LNCaP clone FGC (cell line): ENCODE measurements at regions not wholly inside any gene's neighbourhood (a gene's known extent, or its start where the extent isn't known, plus 50 kb on each side); places are given as distances from the start of the nearest gene placed in this dataset.
A peak's percentile ranks its signal among the peaks of the same experiment; 100 is the strongest.

Experiments used
- DNase-seq: peaks from one replicate; pipeline ENCODE4 v3.0.0-alpha.2; 2011; ENCODE audit warnings: low read depth
- H3K4me3 ChIP-seq: 2 replicates; pipeline ENCODE4 v1.5.1; 2011; ENCODE audit warnings: mild to moderate bottlenecking, low read depth, low read length, control low read depth
- TF ChIP-seq, protein P1 (sequence below): IDR thresholded peaks from 2 replicates; pipeline ENCODE4 v1.5.1; 2012; ENCODE audit warnings: mild to moderate bottlenecking; ENCODE audit not compliant: control insufficient read depth, insufficient read depth; ENCODE audit errors: extremely low read depth

DNA sequence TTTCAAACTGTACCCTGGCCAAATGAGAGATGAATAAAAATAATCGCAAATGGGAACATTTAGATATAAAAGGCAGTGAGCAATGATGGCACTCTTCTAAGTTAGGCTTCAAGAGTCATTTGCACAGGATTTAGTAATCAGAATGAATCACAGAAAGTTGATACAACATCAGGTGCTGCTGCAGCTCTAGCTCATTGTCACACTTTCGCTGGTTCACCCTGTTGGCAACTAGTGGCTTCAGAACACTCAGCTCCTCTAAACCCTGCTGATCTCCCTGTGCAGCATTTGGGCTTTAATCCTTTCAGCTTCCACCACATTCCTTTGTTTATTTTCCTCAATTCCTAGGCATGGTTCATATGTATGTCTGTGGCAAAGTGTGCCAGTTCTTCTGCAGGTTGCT is 2071.2 kb upstream of the CDH6 start:
- TF ChIP-seq, protein P1, sequence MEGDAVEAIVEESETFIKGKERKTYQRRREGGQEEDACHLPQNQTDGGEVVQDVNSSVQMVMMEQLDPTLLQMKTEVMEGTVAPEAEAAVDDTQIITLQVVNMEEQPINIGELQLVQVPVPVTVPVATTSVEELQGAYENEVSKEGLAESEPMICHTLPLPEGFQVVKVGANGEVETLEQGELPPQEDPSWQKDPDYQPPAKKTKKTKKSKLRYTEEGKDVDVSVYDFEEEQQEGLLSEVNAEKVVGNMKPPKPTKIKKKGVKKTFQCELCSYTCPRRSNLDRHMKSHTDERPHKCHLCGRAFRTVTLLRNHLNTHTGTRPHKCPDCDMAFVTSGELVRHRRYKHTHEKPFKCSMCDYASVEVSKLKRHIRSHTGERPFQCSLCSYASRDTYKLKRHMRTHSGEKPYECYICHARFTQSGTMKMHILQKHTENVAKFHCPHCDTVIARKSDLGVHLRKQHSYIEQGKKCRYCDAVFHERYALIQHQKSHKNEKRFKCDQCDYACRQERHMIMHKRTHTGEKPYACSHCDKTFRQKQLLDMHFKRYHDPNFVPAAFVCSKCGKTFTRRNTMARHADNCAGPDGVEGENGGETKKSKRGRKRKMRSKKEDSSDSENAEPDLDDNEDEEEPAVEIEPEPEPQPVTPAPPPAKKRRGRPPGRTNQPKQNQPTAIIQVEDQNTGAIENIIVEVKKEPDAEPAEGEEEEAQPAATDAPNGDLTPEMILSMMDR = no peak
- no peak for DNase-seq
- no peak overlapping the region for H3K4me3 ChIP-seq

DNA sequence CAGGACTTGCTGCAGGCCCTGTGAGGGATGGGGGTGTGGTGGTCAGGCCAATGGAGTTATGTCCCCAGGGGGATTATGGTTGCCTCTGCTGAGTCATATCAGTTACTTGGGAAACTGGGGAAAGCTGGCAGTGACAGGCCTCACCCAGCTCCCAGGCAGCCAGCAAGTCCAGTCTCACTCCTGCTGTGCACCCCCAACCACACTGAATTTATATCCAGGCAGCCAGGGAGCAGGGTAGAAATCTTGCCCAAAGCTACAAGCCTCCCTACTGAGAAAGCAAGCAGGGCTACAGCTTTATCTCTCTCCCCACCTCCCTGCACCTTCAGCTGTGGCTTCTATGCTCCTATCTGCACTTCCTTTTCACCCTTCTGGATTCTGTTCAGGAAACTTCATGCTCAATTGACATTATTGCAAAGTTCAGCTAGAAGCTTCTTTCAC is 2076.0 kb upstream of the CDH9 start:
- TF ChIP-seq, protein P1 = no peak
- no peak for DNase-seq
- H3K4me3 ChIP-seq = no peak overlapping the region

DNA sequence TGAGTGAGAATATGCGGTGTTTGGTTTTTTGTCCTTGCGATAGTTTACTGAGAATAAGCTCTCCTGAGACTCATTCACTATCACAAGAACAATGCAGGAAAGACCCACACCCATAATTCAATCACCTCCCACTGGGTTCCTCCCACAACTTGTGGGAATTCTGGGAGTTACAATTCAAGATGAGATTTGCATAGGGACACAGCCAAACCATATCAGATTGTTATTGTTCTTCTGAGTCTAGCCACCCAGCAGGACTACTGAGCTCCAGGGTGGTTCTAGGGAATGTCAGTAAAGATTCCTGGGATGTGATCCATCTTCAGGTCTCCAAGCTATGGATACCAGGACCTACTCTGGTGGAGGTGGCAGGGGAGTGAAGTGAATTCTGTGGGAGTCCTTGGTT is 2075.1 kb upstream of the CDH9 start:
- DNase-seq = no peak
- TF ChIP-seq, protein P1 = no peak
- no peak overlapping the region for H3K4me3 ChIP-seq

DNA sequence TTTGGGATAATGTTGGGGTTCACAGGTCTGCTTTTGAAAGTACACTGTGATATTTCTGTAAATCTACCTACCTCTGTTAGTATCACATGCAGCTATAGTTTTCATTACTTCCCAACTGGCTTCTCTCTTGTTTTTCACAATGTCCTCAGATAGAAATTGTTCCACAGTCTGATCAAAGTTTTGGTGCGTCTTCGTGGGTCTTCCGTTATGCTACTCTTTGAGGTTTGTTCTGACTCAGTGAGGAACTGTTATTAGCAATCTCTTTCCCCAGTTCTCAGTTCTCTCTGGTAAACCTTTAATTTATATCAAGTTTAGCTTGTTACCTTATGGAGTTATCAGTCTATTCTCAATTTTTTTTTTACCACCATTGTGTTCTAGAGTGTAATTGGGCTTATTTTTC is 2061.2 kb upstream of the CDH9 start:
- H3K4me3 ChIP-seq = no peak overlapping the region
- DNase-seq = no peak
- TF ChIP-seq, protein P1 = no peak

DNA sequence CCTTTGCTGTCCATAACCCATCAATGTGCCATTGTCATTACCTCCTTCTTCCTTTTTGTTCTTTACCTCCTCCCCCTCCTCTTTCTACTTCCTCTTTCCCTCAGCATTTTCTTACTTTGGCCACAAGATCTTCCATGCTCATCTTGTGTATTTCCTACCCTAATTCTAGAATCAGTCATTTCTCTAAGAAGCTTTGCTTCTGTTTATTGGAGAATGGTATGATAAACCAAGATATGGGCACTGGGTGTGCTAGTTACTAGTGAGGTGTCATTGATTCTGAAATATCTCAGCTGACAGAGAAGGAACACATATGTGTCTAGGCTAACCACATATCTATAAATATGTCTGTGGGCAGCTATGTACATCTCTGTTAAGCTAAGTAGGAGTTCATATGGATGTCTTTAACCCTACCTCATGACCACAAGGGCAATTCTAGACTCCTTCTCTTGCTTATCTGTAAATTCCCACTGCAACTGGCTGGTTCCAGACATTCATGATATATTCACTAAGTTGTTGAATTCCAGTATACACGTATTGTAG is 2051.3 kb upstream of the CDH9 start:
- no peak overlapping the region for H3K4me3 ChIP-seq
- no peak for DNase-seq
- TF ChIP-seq, protein P1 = no peak

DNA sequence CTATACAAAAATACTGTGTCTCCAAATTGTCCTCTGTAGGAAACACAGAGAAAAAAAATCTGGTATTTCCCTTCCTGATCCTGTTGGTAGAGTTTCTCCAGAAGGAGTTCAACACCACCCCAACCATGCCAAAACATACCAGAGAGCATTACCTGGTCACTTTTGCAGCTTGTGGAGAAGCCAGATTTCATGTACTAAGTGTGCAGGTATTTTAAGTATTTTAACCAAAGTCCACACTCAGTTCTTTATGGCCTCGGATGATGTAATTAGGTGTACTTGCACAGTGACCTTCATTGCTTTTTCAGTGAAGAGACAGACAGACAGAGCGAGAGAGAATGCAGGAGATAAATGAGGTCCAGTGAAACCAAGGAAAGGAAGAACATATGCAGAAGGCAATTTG is 2046.8 kb upstream of the CDH9 start:
- no peak overlapping the region for H3K4me3 ChIP-seq
- TF ChIP-seq, protein P1 = no peak
- no peak for DNase-seq

DNA sequence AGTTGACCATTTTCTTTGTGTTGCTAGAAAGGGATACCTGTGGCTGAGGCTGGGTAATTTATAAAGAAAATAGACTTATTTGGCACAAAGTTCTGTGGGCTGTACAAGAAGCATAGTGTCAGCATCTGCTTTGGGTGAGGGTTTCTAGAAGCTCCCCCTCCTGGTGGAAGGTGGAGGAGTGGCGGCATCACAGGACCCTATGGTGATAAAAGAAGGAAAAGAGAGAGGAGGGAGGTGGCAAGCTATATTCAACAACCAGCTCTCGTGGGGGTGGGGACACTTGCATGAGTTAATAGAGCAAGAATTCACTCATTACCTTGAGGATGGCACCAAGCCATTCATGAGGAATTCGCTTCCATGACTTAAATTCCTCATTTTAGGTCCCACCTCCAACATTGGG is 2041.4 kb upstream of the CDH9 start:
- DNase-seq = no peak
- TF ChIP-seq, protein P1 = peak; percentile 17; the same call in 1 of the 2 replicates
- no peak overlapping the region for H3K4me3 ChIP-seq
